Dedifferentiated amniotic fluid mesenchymal stem cell (primary cell): ENCODE measurements at regions not wholly inside any gene's neighbourhood (a gene's known extent, or its start where the extent isn't known, plus 50 kb on each side); places are given as distances from the start of the nearest gene placed in this dataset.

Source experiments
- DNase-seq: peaks from one replicate; pipeline ENCODE4 v3.0.0-alpha.2; 2016; ENCODE audit errors: extremely low spot score

DNA sequence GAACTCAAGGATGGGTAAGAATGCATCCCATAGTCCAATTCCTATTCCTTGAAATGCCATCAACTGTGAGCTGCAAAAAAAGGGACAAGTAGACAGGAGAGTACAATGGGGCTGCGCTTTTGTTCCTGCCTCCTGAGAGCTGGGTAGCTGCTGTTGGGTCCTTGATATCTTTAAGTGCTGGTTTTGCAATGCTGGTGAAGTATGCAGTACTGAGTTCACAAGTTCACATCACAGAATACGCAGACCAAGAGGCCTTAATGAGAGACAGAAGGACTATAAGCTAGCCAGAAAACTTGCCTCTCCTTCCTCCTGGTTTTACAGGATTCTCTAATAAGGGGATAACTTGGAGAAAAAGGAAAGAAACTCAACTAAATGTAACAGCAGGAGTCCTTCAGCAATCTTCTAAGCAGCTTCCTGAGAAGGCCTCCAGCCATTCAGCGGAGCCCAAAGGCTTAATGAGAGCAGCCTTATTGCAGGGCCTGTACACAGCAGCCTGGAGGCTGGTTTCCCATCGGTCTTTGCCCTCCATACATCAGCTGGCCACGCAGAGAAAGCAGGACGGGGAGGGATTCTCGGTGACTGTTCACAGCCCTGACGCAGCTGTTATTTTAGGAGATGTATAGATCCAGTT, 293.1 kb downstream of the CDCA7 start:
- no peak for DNase-seq

DNA sequence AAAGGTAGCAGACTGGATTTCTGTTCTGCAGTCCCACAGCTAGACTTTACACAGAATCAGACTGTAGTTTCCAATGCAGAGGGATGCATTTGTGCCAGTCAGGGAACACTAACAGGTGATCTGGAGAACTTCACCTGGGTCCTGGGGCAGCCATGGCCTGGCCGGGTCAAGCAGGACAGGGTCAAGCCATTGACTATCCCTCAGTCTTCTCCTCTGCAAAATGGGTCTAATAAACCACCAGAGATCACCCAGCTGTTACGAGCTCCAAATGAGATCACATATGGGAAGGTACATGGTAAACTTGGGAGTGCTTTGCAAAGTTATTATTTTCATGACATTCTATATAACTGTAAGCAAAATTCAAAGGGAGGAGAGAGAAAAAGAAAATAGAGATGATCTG, 294.1 kb downstream of the CDCA7 start:
- DNase-seq = no peak

DNA sequence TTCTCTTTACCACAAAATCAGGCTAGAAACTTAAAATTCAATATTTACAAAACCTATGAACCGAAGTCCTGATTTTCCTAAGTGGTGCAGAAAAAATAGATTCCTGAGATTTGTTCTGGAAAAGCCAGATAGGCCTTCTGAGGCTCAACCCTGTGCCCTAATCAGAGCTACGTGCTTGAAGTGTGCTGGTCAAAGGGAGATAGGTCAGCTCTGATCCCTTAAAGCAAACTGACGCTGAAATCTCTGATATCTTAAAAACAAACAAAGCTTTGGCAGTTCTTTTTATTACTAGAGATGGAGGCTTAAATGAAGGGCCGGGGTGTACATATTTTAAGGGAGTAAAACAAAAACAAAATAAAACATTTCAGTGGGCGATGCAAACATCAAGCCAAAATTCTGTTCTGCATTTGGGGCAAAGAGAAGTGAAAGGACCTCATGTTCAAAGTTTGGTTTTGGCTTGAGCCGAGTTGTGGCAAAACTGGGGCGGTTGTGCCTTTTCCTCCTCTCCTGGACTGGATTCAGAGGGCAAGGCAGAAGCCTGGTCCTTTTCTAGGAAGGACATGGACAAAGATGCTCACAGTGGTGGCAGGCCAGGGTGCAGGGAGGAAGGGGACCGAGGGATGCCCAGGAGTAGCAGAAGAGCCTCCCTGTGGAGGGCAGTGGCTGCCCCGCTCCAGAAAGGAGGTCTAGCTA, 295.0 kb downstream of the CDCA7 start:
- DNase-seq = no peak

DNA sequence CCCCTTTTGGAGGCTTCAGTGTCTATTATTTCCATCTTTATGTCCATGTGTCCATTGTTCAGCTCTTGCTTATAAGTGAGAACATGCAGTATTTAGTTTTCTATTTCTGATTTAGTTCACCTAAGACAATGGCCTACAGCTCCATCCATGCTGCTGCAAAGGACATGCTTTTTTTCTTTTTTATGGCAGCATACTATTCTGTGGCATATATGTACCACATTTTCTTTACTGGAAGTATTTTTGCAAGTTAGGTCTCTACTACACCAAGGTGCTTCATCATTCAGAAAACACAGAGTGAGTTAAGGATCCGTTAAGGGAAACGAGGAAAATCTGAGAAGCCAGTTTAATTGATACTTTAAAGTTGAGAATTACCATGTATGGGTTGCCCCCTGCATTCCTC, 297.2 kb downstream of the CDCA7 start:
- DNase-seq = no peak

DNA sequence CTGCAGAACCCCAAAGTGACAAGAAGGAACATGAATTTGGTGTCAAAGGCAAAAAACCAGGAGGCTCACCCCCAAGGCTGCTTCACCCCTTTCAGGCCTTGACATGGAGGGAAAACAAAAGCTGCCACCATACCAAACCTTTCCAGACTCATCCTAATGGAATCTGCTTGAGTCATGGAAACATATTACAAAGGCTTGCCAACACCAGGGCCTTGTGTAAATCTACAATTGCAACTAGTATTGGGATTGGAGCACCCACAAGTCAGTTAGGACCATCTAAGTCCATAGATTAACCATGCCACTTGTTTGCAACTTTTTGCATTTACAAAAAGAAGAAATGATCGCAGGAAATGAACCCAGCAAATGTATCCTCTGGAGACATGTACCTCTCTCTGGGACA, 297.6 kb downstream of the CDCA7 start:
- DNase-seq = peak; percentile 59

DNA sequence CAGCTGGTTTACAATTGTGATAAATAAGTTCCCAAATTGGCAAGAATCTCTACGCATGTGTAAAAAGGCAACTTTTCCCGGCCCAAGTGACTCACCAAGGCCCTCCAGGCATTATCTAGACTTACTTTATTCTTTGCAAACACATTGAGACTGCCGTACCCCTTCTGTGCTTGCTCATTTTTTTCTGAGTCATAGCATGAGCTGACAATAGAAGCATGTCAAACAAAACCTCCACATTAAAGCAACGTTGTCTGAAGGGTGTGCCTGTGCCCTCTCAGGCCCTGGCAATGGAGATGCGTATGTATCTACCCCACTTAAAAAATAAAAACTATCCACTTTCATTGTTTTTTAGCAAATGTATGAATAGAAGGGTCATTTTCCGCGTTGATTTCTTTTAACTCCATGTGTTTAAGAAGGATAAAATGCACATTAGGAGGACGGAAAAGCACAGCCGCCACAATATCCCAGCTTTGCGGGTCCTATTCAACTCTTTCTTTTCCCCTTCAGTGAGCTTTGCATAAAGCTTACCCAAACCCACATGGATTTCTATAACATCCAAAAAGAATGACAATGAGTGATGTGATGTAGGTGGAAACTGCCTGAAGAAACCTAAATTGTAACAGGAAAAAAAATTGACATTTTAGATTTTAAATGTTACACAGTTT, 298.2 kb downstream of the CDCA7 start:
- DNase-seq = peak; percentile 97

DNA sequence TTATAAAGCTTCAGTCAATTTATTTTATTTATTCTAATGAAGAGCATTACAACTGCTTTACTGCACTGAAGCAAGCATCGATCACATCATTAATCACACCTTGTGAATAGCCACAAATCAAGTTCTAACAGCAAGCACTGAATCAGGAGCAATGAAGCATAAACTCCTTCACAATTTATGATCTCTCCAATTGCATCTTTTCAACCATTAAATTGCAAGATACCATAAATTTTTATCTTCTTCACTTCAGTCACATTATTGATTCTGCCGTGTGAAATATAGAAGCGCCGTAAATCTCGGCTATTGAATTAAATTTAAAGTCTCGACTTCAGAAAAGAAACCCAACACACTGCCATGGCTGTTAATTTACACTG, 298.7 kb downstream of the CDCA7 start:
- no peak for DNase-seq

DNA sequence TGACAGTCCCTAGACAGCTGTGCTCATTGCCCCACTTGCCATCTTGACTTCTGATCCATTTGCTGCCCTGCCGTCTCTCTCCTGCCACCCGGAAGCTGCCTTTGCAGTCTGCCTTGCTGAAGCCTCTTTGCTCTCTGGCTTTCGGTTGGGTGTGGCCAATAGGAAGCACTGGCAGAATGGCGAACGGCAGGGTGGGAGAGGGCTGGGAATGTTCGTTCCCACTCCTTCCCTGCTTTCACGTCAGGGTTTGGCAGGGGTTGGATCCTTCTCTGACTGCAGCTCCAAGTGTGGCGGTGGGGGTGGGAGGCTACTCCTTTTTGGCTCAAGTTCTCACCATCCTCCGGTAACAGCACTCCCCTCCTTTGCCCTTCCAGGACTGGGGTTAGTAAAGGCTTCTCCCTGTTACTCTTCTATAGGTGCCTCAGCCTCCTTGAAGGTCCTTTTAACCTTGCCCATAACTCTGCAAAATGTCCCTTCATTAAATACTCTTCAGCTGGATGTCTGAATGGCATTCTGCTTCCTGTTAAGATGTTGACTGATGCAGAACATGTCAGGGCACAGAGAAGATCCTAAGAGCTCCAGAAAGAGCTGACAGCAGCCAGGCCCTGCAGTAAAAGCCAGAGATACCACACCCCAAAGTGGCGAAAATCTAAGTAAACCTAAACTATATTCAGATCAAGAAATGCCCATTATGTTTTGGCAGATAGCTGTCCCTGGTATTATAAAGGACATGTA, 299.7 kb downstream of the CDCA7 start:
- no peak for DNase-seq

DNA sequence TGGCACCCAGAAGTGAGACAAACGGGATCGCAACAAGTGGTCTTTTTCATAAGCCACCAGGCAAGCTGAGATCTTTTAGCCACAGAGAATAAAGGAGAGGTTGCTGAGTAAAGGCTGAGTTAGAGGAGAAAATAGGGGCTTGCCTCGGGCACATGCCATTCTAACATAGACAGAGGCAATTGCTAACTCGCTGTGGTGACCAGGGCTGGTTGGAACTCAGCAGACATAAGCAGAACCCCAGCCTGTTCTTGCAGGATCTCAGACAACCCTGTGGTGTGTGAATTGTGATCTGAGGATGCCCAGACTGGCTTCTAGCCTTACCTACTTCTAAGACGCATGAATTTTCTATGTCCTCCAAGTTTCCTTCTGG, 300.2 kb downstream of the CDCA7 start:
- no peak for DNase-seq

DNA sequence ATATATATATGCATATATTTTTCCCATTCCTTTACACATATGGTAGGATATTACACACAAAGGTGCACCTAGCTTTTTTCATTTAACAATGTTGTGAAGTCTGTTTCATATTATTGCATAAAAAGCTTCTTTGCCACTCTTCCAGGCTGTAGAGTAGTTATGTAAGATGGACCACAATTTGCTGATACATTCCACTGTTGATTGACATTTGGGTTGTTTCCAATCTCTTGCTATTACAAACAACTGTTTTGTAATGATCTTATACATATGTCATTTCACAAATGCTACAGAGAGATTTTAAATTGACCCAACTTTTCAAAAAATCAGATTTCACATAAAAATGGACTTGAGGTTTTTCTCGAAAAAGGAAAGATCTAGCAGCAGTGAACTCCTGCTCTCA, 301.4 kb downstream of the CDCA7 start:
- DNase-seq = no peak

DNA sequence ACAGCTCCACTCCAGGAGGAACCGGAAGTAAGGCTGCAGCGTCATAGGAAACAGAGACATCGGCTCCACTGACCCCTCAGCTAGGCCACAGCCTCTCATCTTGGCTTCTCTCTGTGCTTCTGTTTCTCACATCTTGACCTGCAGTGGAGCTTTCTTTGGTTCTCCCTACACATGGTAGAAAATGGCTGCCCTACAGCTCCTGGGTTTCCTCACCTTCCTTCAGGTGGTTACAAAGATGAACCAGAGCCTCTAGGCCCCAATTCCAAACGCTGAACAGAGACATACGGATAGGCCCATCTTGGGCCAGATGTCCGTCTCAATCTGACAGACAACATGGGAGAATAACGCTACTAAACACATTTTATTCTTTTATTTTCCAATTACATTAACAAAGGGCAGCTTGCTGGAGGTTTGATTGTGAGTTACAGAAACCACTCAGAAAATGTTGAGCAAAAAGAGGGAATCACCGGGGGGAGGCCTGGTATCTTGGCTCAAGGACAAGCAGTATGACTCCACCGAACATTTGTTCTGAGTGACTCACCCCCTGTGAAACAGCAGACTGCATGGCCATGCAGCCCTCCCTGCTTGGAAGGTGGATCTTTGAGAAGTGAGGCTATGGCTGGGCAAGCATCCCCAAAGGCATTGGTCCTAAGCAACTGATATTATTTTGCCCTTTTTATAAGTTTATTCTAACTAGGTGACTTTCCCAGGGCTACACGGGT, 303.5 kb downstream of the CDCA7 start:
- DNase-seq = peak; percentile 74

DNA sequence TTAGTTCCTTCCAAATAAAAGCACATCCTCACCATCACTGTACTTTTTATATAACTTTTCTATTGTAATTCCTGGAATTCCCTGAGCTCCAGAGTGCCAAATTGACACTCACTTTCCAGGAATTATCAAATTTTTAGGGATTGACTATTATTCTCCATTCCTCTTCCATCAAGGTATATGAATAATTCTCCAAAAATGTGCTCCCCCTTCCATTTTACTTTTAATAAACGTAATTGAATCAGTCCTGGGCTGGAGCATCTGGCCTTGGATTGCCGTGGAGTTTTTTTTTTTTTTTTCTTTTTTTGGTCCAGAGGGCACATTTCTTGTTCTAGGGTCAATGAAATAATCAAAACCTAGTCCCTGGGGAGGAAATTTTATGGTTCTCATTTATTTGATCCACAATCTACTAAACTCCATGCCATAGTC, 304.3 kb downstream of the CDCA7 start:
- DNase-seq = no peak

DNA sequence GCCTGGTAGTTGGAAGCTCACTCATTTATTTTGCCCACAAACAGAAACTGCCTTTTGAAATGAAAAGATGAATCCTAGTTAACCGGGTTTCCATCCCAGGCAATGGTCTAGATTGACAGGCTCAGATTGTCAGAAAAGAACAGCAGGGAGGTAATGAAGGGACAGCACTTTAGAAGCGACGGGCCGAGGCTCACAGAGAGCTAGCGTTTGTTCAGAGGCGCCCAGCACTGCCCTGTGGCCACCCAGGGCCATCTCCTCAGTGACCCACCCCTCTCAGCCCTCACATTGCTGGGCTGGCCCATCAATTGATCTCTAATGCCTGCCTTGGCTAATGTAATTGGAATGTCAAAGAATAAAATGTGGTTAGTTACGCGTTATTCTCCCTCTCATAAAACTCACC, 304.8 kb downstream of the CDCA7 start:
- DNase-seq = no peak

DNA sequence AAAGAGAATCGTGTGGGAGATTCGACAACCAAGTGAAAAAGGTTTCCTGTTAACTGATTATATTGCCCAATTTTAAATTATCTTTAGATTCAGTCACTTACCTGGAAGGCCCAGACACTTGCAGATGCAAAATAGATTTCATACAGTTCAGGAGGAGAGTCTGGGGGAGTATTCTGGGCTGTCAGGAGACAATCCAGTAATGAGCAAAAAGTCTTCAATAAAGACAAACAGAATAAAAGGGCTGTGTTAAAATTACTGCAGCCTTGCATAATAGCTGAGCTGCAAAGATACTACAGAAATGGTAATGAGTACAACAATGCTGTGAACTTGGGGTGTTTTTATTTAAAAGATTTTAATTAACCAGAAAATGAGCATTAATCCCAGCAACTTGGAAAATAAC, 303.6 kb downstream of the SP3 start:
- no peak for DNase-seq

DNA sequence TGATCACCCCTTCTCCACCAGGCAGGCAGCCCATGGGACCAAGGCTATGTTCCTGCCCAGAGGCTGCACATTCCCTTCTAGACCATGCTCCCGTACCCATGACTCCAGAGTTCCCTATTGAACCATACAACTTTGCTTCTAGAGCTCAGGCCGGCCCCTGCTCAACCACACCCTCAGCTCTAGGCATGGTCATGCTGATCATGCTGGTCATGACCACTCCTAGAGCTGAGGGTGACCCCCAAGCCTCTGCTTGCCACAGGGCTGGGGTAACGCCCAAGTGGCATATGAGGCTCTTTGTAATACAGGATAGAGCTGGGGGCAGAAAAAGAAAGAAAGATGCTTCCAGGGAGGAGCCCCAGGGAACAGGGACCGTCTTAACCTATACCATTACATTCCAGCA, 301.8 kb downstream of the SP3 start:
- DNase-seq = no peak

DNA sequence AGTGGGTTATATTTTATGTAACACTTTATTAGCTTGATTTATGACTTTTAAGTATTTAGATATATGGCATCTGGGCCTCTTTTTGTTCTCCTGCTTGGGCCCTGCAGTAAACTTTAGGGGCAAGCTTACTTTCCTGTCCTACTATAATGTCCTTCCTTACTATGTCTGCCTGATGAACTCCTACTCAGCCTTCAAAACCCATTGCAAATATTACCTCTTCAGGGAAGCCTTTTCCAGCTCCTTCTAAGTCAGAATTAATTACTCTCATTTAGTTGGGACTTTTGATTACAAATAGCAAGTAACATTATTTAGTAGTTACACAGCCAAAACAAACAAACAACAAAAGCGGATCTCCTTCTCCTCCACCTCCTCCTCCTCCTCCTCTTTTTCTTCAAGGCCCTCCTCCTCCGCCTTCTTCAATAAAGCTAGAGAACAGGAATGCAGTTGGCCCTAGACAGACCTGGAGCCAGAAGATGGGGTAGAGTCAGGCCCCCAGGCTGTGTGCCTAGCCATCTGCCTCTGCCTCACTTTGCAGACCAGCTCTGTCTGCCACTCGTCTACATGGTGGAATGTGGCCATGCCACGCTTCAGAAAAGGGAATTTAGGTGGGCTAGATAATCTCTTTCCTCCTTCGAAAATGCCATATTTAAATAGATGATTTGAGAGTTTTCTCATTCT, 301.2 kb downstream of the SP3 start:
- DNase-seq = no peak

DNA sequence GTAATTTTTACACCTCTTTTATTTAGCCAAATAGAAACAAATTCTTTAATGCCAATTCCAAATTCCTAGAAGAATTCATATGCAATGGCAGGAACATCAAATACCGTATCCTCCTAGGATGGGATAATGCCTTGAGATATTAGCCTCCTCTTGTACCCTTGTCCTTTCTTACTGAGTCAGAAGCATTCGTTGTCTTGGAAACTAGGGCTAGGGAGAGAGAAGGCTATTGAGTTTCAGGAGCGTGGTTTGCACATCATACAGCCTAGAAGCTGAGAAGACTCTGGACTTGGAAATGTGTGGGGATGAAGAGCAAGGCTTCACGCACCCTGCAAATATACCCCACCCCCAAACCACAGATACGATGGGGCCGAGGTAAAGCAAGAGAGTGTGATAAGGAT, 300.7 kb downstream of the SP3 start:
- no peak for DNase-seq

DNA sequence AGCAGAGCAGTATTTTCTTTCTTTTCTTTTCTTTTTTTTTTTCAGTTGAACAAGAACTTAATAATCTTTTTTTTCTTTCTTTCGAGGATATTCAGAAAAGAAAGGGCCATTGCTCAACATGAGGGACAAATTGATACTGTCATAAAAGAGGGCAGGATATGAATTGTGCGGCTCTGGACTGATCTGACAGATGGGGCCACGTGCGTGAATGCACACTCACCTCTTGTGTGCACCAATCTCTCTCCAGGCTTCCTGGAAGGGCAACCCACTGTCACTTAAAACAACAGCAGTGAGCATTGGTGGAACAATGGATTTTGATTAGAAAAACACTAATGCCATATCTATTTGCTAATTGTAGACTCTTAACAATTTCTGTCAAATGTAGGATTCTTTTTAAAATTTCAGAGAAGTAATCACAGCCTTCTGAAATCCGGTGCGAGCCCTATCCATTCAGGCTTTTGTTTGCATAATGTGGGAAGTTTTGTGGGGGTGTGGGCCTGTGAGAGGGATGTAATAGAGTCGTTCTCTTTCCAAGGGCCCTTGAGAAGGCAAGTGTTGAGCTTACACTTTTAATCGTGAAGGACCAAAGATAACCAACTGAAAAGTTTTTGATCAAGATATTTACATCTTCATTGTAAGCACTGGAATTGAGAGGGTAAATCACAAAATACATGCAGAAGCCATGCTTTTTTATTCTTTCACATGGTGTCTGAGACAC, 298.8 kb downstream of the SP3 start:
- DNase-seq = no peak

DNA sequence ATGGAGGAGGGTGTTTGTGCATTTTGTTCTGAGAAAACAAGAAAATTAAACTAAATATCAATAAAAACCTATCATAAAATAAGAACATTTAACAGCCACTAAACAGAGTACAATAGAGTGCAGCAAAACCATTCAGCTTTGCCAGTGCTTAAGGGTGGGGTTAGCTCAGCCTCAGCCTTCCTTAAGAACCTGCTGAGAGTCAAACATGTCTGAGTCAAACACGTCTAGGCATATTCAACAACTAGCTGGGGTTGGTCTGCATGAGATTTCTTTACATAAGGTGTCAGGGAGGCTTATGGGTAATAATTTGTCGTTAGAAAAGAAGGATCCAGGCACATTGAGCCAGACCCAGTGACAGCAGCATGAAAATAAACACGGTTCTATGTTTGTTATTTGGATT, 298.2 kb downstream of the SP3 start:
- DNase-seq = no peak

DNA sequence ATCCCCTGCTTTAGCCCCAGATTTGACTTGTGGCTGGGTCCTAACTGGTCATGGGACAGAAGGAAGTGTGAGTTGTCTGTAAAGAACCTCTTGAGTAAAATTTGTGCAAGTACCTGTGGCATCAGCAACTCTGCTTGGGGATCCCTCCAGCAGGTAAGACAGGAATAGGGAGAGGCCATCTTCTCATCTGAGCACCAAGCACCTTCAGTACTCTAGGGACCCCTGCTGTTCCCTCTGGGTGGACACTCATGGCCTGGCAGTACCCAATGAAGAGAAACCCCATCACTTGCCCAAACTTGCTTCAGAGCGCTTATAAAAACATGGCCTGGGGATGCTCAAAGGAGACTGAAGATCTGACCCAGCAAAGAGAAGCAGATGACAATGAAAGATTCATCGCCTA, 297.8 kb downstream of the SP3 start:
- no peak for DNase-seq
